ENCODE measurements at regions not wholly inside any gene's neighbourhood (a gene's known extent, or its start where the extent isn't known, plus 50 kb on each side); places are given as distances from the start of the nearest gene placed in this dataset.
"Not testable (repeated sequence)": the region's sequence is repeated elsewhere in the genome, so short reads cannot be mapped to it uniquely, and the experiment has no call there.

GRCh38 chr6:14877758-14878157 is 368.1 kb upstream of the JARID2 start:
- no peak for DNase-seq

- no peak for DNase-seq
Observed at GRCh38 chr6:14880052-14880451, 365.8 kb upstream of the JARID2 start.

DNA sequence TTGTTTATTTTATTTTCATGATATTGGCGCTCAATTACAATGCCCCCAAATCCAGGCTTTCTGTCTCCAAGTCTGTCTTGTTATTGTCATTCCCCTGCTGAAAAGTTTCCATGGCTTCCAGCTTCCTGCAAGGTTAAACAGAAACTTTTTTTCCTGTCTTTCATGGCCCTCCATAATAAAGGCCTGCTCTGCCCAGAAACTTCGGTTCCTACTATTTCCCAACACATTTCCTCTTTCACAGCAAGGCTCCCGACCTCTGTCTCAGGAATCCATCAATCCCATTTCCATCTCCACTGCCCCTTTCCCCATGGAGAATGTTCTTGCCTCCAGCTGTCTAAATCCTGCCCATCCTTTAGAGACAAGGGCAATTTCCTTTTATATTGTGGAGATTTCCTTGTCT is 365.2 kb upstream of the JARID2 start:
- DNase-seq, result no peak

- DNase-seq, result no peak
Observed at GRCh38 chr6:14881398-14881797, 364.5 kb upstream of the JARID2 start.

DNA sequence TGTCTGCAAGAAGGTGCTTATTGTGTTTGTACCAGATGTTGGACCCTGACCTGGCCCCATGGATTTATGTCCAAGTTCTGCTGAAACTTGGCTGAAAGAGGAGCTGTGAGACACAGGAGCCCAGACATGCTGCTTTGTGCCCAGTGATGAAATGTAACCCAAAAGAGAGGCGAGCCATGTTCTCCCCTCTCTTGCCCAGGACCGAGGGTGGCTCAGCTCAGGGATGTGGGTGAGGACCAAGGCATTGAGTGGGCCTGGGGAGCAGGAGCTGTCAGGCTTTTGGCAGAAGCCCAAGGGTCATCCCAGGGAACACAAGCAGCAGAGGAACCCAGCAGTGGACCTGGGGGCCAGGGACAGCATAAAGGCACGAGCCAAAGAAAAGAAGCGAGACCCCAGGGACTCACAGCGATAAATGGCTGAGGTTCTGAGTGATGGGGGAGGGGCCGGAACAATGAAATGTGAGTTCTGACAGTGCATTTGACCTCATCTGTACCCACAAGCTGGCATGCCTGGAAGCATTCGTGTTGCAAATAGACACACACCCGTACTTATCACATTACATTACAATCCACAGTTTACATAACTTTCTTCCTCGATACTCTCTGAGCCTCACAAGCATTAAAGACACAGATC is 363.4 kb upstream of the JARID2 start:
- no peak for DNase-seq

GRCh38 chr6:14883921-14884320 is 361.9 kb upstream of the JARID2 start:
- no peak for DNase-seq

- DNase-seq, result no peak
Observed at GRCh38 chr6:14885498-14885897, 360.4 kb upstream of the JARID2 start.

DNA sequence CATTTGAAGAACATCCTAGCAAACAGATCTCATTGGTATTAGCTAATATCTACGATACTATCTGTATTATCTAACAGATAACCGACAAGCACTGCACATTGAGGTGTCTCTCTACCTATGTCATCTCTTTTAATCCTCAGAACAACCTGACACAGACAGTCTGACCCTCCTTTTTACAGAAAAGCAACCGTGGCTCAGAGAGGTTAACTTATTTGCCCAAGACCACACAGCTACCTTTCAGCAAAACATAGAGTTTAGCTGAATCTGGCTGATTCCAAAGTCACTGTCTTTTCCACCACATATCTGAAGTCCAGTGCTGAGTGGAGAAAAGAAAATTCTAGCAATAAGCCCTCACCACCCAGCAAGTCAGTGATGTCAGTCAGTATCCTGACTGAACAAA is 358.7 kb upstream of the JARID2 start:
- DNase-seq, result no peak

GRCh38 chr6:14887986-14888574 is 357.8 kb upstream of the JARID2 start:
- no peak for DNase-seq

GRCh38 chr6:14888575-14889000 is 357.3 kb upstream of the JARID2 start:
- DNase-seq, result no peak

DNA sequence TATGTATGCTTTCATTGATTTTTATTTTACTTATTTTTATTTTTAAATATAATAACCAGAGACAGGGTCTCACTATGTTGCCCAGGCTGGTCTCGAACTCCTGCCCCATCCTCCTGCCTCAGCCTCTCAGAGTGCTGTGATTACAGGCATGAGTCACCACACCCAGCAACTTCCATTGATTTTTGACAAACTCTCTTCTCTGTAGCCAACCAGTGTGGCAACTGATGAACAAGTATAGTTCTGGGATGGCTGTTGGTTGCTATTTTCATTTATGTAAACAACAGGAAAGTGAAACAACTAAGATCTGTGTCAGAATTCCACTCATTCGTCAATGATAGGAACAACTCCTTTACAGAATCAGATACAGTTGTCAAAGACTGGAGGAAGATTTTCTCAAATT is 356.7 kb upstream of the JARID2 start:
- DNase-seq, result no peak

- DNase-seq, result no peak
Observed at GRCh38 chr6:14889611-14890593, 356.0 kb upstream of the JARID2 start.

DNA sequence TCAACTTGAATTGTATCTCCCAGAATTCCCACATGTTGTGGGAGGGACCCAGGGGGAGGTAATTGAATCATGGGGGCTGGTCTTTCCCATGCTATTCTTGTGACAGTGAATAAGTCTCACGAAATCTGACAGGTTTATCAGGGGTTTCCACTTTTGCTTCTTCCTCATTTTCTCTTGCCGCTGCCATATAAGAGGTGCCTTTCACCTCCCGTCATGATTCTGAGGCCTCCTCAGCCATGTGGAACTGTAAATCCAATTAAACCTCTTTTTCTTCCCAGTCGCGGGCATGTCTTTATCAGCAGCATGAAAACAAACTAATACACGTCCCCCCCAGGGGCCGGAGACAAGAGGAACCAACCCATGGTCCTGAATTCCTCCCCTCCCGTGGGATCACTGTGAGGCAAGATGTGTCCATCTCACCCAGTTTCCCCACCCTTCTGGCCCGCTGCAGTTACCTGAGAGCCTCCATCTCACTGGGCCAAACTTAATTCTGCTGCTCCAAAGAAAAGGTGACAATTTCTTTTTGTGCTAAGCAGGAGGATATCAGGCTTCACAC is 354.0 kb upstream of the JARID2 start:
- not testable (repeated sequence) for DNase-seq

- no peak for DNase-seq
Observed at GRCh38 chr6:14894105-14894504, 351.8 kb upstream of the JARID2 start.

DNA sequence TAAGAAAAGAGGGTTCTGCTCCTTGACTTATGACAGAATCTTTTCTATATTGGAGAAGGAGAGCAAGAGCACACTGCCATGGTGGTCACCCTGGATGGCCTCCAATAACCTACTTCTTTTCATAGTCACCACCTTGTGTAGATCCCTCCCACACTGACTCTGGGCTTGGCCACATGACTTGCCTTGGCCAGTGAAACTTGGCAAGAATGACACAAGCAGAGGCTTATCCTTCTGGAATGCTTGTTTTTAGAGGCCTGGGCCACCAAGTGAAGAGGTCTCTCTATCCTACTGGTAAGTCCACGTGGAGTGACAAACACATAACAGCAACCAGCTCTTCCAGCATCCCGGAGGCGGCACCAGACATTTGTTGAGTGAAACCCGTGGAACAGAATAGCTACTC is 349.4 kb upstream of the JARID2 start:
- DNase-seq, result no peak

GRCh38 chr6:14897831-14898230 is 348.0 kb upstream of the JARID2 start:
- DNase-seq, result no peak

DNA sequence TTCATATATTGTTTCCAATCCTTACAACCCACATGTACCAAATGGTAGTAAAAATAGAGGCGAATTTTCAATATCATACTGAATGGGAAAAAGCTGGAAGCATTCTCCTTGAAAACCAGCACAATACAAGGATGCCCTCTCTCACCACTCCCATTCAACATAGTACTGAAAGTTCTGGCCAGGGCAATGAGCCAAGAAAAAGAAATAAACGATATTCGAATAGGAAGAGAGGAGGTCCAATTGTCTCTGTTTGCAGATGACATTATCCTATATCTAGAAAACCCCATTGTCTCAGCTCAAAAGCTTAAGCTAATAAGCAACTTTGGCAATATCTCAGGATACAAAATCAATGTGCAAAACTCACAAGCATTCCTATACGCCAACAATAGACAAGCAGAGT is 346.4 kb upstream of the JARID2 start:
- not testable (repeated sequence) for DNase-seq

GRCh38 chr6:14900919-14901318 is 344.9 kb upstream of the JARID2 start:
- no peak for DNase-seq

DNA sequence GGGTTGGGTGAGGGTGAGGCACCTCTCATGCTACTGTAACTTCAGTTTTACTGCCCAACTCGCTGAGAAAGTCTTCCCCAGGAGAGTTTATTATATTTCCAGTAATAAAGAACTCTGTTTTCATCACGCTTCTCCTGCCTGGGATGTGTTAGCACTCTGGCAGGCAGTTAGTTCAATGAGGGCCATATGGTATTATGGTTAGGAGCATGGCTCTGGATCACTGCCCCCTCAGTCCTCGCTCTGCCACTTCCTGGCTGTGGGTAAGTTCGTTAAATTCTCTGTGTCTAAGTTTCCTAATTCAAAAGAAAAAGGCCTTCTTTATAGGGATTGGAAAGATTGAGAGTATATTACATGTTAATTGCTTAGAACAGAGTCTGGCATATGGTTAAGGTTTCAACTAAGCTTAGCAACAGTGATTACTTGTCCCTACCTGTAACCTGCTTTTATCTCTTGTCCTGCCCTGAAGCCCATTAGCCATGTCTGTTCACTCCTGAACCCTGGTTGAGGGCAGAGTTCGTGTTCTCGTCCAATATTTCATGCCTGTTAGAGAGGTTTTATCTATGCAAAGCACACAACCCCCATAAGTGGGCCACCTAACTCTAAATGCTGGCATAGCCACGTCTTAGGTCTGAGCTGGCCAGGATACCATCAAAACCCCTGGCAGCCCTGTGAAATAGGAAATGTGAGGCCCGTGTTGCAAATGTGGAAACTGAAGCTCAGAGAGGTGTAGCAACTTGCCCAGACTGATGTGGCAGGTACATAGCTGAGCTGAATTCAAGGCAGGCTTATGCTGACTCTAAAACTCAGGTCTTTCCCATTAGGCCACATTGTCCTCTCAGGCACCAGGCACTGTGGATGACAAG is 342.5 kb upstream of the JARID2 start:
- DNase-seq, result no peak

GRCh38 chr6:14905201-14905600 is 340.7 kb upstream of the JARID2 start:
- no peak for DNase-seq

- DNase-seq, result no peak
Observed at GRCh38 chr6:14906621-14907020, 339.2 kb upstream of the JARID2 start.
